ENCODE measurements at regions not wholly inside any gene's neighbourhood (a gene's known extent, or its start where the extent isn't known, plus 50 kb on each side); places are given as distances from the start of the nearest gene placed in this dataset.

- H3K27ac ChIP-seq (replicated peaks; ENCODE audit: low read length), result no peak overlapping the region
- H3K4ac ChIP-seq (ENCODE audit: low read length), result no peak overlapping the region
- H4K8ac ChIP-seq (ENCODE audit: low read depth, low read length), result no peak overlapping the region
- no peak overlapping the region for H2BK15ac ChIP-seq (ENCODE audit: low read length)
- no peak overlapping the region for H2BK12ac ChIP-seq (ENCODE audit: low read length)
- H3K4me2 ChIP-seq (ENCODE audit: insufficient read depth, low read length, poor library complexity, severe bottlenecking), result no peak overlapping the region
- no peak overlapping the region for H3K4me3 ChIP-seq (ENCODE audit: low read length in 2 of 2)
- H2BK5ac ChIP-seq (ENCODE audit: low read length), result no peak overlapping the region
- no peak overlapping the region for H3K14ac ChIP-seq (ENCODE audit: low read length)
- H3K4me1 ChIP-seq (ENCODE audit: control insufficient read depth in 2 of 2, insufficient read depth in 1 of 2, low read depth in 1 of 2, low read length in 2 of 2), result no peaks in the 10 kb centered on the region
- H2BK120ac ChIP-seq (ENCODE audit: low read depth, low read length), result no peak overlapping the region
- no peak for DNase-seq (ENCODE audit: low spot score)
- no peak overlapping the region for H2AK5ac ChIP-seq (ENCODE audit: low read depth, low read length)
- H3K79me1 ChIP-seq (ENCODE audit: low read depth, low read length), result no peaks in the 10 kb centered on the region
- H3K9ac ChIP-seq (ENCODE audit: low read depth, low read length, poor library complexity), result no peak overlapping the region
- WGBS, 2 donors (ENCODE audit: extremely low coverage in 2 of 2, insufficient read length in 2 of 2, insufficient replicate concordance in 1 of 2), result no CpG with 5 or more reads among the region's 5 CpGs
- H2AFZ ChIP-seq (ENCODE audit: low read length), result no peak overlapping the region
- no peaks in the 10 kb centered on the region for H3K27me3 ChIP-seq (ENCODE audit: control insufficient read depth in 3 of 3, insufficient read depth in 3 of 3, low read depth in 1 of 3, low read length in 3 of 3)
- no peak overlapping the region for H3K18ac ChIP-seq (ENCODE audit: low read length)
- no peak overlapping the region for H3K23ac ChIP-seq (ENCODE audit: low read depth, low read length, poor library complexity)
- H3K36me3 ChIP-seq (replicated peaks in 1 of 2; ENCODE audit: control insufficient read depth in 2 of 2, insufficient read depth in 2 of 2, low read length in 2 of 2), result no peaks in the 10 kb centered on the region
- H4K91ac ChIP-seq (ENCODE audit: low read depth, low read length, poor library complexity), result no peak overlapping the region
- no peaks in the 10 kb centered on the region for H3K9me3 ChIP-seq (replicated peaks in 1 of 2; ENCODE audit: control insufficient read depth in 2 of 2, insufficient read depth in 1 of 2, low read depth in 1 of 2, low read length in 2 of 2)
Measured at GRCh38 chr2:106695919-106696318, 190.0 kb downstream of the ST6GAL2 start.

GRCh38 chr2:106700616-106701015 is 185.4 kb downstream of the ST6GAL2 start:
- no peak overlapping the region for H2BK15ac ChIP-seq (ENCODE audit: low read length)
- H3K18ac ChIP-seq (ENCODE audit: low read length), result no peak overlapping the region
- H2BK12ac ChIP-seq (ENCODE audit: low read length), result no peak overlapping the region
- H3K4me3 ChIP-seq (ENCODE audit: low read length in 2 of 2), result no peak overlapping the region
- no peak for DNase-seq (ENCODE audit: low spot score)
- no peak overlapping the region for H3K14ac ChIP-seq (ENCODE audit: low read length)
- no peaks in the 10 kb centered on the region for H3K9me3 ChIP-seq (replicated peaks in 1 of 2; ENCODE audit: control insufficient read depth in 2 of 2, insufficient read depth in 1 of 2, low read depth in 1 of 2, low read length in 2 of 2)
- no peak overlapping the region for H2AK5ac ChIP-seq (ENCODE audit: low read depth, low read length)
- no peak overlapping the region for H2BK5ac ChIP-seq (ENCODE audit: low read length)
- H3K79me1 ChIP-seq (ENCODE audit: low read depth, low read length), result no peaks in the 10 kb centered on the region
- no peak overlapping the region for H4K8ac ChIP-seq (ENCODE audit: low read depth, low read length)
- H3K36me3 ChIP-seq (replicated peaks in 1 of 2; ENCODE audit: control insufficient read depth in 2 of 2, insufficient read depth in 2 of 2, low read length in 2 of 2), result no peaks in the 10 kb centered on the region
- no peak overlapping the region for H4K91ac ChIP-seq (ENCODE audit: low read depth, low read length, poor library complexity)
- H3K27me3 ChIP-seq (ENCODE audit: control insufficient read depth in 3 of 3, insufficient read depth in 3 of 3, low read depth in 1 of 3, low read length in 3 of 3), result no peaks in the 10 kb centered on the region
- no peak overlapping the region for H2BK120ac ChIP-seq (ENCODE audit: low read depth, low read length)
- no peak overlapping the region for H3K4ac ChIP-seq (ENCODE audit: low read length)
- no peak overlapping the region for H3K23ac ChIP-seq (ENCODE audit: low read depth, low read length, poor library complexity)
- H3K9ac ChIP-seq (ENCODE audit: low read depth, low read length, poor library complexity), result no peak overlapping the region
- H3K4me2 ChIP-seq (ENCODE audit: insufficient read depth, low read length, poor library complexity, severe bottlenecking), result no peak overlapping the region
- H2AFZ ChIP-seq (ENCODE audit: low read length), result no peak overlapping the region
- no peak overlapping the region for H3K27ac ChIP-seq (replicated peaks; ENCODE audit: low read length)
- H3K4me1 ChIP-seq (ENCODE audit: control insufficient read depth in 2 of 2, insufficient read depth in 1 of 2, low read depth in 1 of 2, low read length in 2 of 2), result peaks cover 0 to 4% of the 10 kb centered on the region in 2 donors

GRCh38 chr2:106701203-106702022 is 184.6 kb downstream of the ST6GAL2 start:
- no peak overlapping the region for H2BK120ac ChIP-seq (ENCODE audit: low read depth, low read length)
- H2BK5ac ChIP-seq (ENCODE audit: low read length), result no peak overlapping the region
- no peaks in the 10 kb centered on the region for H3K36me3 ChIP-seq (replicated peaks in 1 of 2; ENCODE audit: control insufficient read depth in 2 of 2, insufficient read depth in 2 of 2, low read length in 2 of 2)
- H3K23ac ChIP-seq (ENCODE audit: low read depth, low read length, poor library complexity), result no peak overlapping the region
- H3K4ac ChIP-seq (ENCODE audit: low read length), result no peak overlapping the region
- H4K8ac ChIP-seq (ENCODE audit: low read depth, low read length), result no peak overlapping the region
- H3K4me2 ChIP-seq (ENCODE audit: insufficient read depth, low read length, poor library complexity, severe bottlenecking), result no peak overlapping the region
- H4K91ac ChIP-seq (ENCODE audit: low read depth, low read length, poor library complexity), result no peak overlapping the region
- H2AFZ ChIP-seq (ENCODE audit: low read length), result no peak overlapping the region
- H3K9ac ChIP-seq (ENCODE audit: low read depth, low read length, poor library complexity), result no peak overlapping the region
- no peak overlapping the region for H2BK15ac ChIP-seq (ENCODE audit: low read length)
- peaks cover 0 to 4% of the 10 kb centered on the region in 2 donors for H3K4me1 ChIP-seq (ENCODE audit: control insufficient read depth in 2 of 2, insufficient read depth in 1 of 2, low read depth in 1 of 2, low read length in 2 of 2)
- DNase-seq (ENCODE audit: low spot score), result no peak
- H3K14ac ChIP-seq (ENCODE audit: low read length), result no peak overlapping the region
- no peak overlapping the region for H3K27ac ChIP-seq (replicated peaks; ENCODE audit: low read length)
- H3K27me3 ChIP-seq (ENCODE audit: control insufficient read depth in 3 of 3, insufficient read depth in 3 of 3, low read depth in 1 of 3, low read length in 3 of 3), result no peaks in the 10 kb centered on the region
- H3K9me3 ChIP-seq (replicated peaks in 1 of 2; ENCODE audit: control insufficient read depth in 2 of 2, insufficient read depth in 1 of 2, low read depth in 1 of 2, low read length in 2 of 2), result no peaks in the 10 kb centered on the region
- H2BK12ac ChIP-seq (ENCODE audit: low read length), result no peak overlapping the region
- no peaks in the 10 kb centered on the region for H3K79me1 ChIP-seq (ENCODE audit: low read depth, low read length)
- no CpG with 5 or more reads among the region's 3 CpGs for WGBS, 2 donors (ENCODE audit: extremely low coverage in 2 of 2, insufficient read length in 2 of 2, insufficient replicate concordance in 1 of 2)
- H3K18ac ChIP-seq (ENCODE audit: low read length), result peak overlapping the region; percentile 60
- no peak overlapping the region for H2AK5ac ChIP-seq (ENCODE audit: low read depth, low read length)
- no peak overlapping the region for H3K4me3 ChIP-seq (ENCODE audit: low read length in 2 of 2)

- Histone ChIP-seq H2BK15ac (ENCODE audit: low read length) (no peak overlapping the region), H2BK120ac (ENCODE audit: low read depth, low read length) (no peak overlapping the region), H3K9me3 (replicated peaks in 1 of 2; ENCODE audit: control insufficient read depth in 2 of 2, insufficient read depth in 1 of 2, low read depth in 1 of 2, low read length in 2 of 2) (no peaks in the 10 kb centered on the region), H2AK5ac (ENCODE audit: low read depth, low read length) (no peak overlapping the region), H3K9ac (ENCODE audit: low read depth, low read length, poor library complexity) (no peak overlapping the region), H3K27ac (replicated peaks; ENCODE audit: low read length) (no peak overlapping the region), H3K18ac (ENCODE audit: low read length) (no peak overlapping the region), H2BK5ac (ENCODE audit: low read length) (no peak overlapping the region), H3K4me3 (ENCODE audit: low read length in 2 of 2) (no peak overlapping the region), H3K27me3 (ENCODE audit: control insufficient read depth in 3 of 3, insufficient read depth in 3 of 3, low read depth in 1 of 3, low read length in 3 of 3) (no peaks in the 10 kb centered on the region), H3K36me3 (replicated peaks in 1 of 2; ENCODE audit: control insufficient read depth in 2 of 2, insufficient read depth in 2 of 2, low read length in 2 of 2) (no peaks in the 10 kb centered on the region), H3K14ac (ENCODE audit: low read length) (no peak overlapping the region), H2AFZ (ENCODE audit: low read length) (no peak overlapping the region), H4K91ac (ENCODE audit: low read depth, low read length, poor library complexity) (no peak overlapping the region), H2BK12ac (ENCODE audit: low read length) (no peak overlapping the region), H3K4me1 (ENCODE audit: control insufficient read depth in 2 of 2, insufficient read depth in 1 of 2, low read depth in 1 of 2, low read length in 2 of 2) (peaks cover 0 to 4% of the 10 kb centered on the region in 2 donors), H3K23ac (ENCODE audit: low read depth, low read length, poor library complexity) (no peak overlapping the region), H4K8ac (ENCODE audit: low read depth, low read length) (no peak overlapping the region), H3K4ac (ENCODE audit: low read length) (no peak overlapping the region), H3K4me2 (ENCODE audit: insufficient read depth, low read length, poor library complexity, severe bottlenecking) (no peak overlapping the region), H3K79me1 (ENCODE audit: low read depth, low read length) (no peaks in the 10 kb centered on the region)
- WGBS, 2 donors (ENCODE audit: extremely low coverage in 2 of 2, insufficient read length in 2 of 2, insufficient replicate concordance in 1 of 2), result no CpG with 5 or more reads among the region's 6 CpGs
- no peak for DNase-seq (ENCODE audit: low spot score)
Measured at GRCh38 chr2:106703161-106703560, 182.8 kb downstream of the ST6GAL2 start.

Measured in neuronal stem cell (in vitro differentiated cells).